Heart left ventricle (tissue), 16 donors: ENCODE measurements at regions not wholly inside any gene's neighbourhood (a gene's known extent, or its start where the extent isn't known, plus 50 kb on each side); places are given as distances from the start of the nearest gene placed in this dataset.

Source experiments
- ATAC-seq, 4 donors: fragments of 200-7000 bp; cut with Tn5 transposase; one replicate each; pipeline ENCODE4 v1.9.1; 2020 to 2022; ENCODE audit warnings: moderate library complexity in 4 of 4, mild to moderate bottlenecking in 3 of 4, moderate number of reproducible peaks in 1 of 4
- DNase-seq, 5 donors: peaks; one replicate each; pipeline ENCODE4 v3.0.0-alpha.2; 2020
- H3K27ac ChIP-seq, 12 donors: fragments of 200-600 bp; sonication (generic) in 4 of 12; one replicate each; pipeline versions ENCODE4 v1.5.0 to v1.8.0; 2016 to 2022; ENCODE audit warnings: mild to moderate bottlenecking in 2 of 12
- H3K27me3 ChIP-seq, 9 donors: fragments of 200-600 bp; sonication (generic) in 2 of 9; one replicate each; pipeline versions ENCODE4 v1.5.1 to v1.8.0; 2016 to 2022; ENCODE audit warnings: mild to moderate bottlenecking in 3 of 9
- H3K36me3 ChIP-seq, 9 donors: fragments of 200-600 bp; sonication (generic) in 2 of 9; one replicate each; pipeline versions ENCODE4 v1.5.0 to v1.8.0; 2018 to 2022; ENCODE audit warnings: mild to moderate bottlenecking in 2 of 9
- H3K4me1 ChIP-seq, 12 donors: fragments of 200-600 bp; sonication (generic) in 4 of 12; one replicate each; pipeline versions ENCODE4 v1.5.0 to v1.8.0; 2016 to 2022; ENCODE audit warnings: mild to moderate bottlenecking in 3 of 12
- H3K4me3 ChIP-seq, 12 donors: fragments of 200-600 bp; sonication (generic) in 4 of 12; one replicate each; pipeline versions ENCODE4 v1.5.0 to v1.8.0; 2017 to 2022; ENCODE audit warnings: mild to moderate bottlenecking in 9 of 12, moderate library complexity in 4 of 12
- H3K9me3 ChIP-seq, 12 donors: fragments of 200-600 bp; sonication (generic) in 4 of 12; one replicate each; pipeline versions ENCODE4 v1.5.0 to v1.8.0; 2016 to 2022; ENCODE audit warnings: mild to moderate bottlenecking in 1 of 12
- POLR2A ChIP-seq, 2 donors: fragments of 450-650 bp; IDR thresholded peaks; one replicate each; pipeline ENCODE4 v1.6.1; 2017; ENCODE audit warnings: antibody characterized with exemption in 2 of 2, mild to moderate bottlenecking in 2 of 2, moderate library complexity in 2 of 2
- WGBS, 4 donors: extraction: QIAGEN DNeasy Blood & Tissue Kit in 2 of 4; methylation state at CpG; one replicate each; pipeline versions ENCODE4 v1.1.5 to v1.1.7; 2013 to 2018; 5-methylcytosine and 5-hydroxymethylcytosine counted together
- intact Hi-C, 10 donors: fragments of 100-400 bp; cut with DNase I; formaldehyde crosslinking; loops; one replicate each; pipeline versions ENCODE4 v1.11.1 to v1.14.2; 2022
- TF ChIP-seq, protein P1 (sequence below), 12 donors: fragments of 200-600 bp; sonication (generic) in 4 of 12; IDR thresholded peaks; one replicate each; pipeline versions ENCODE4 v1.5.0 to v1.8.0; 2018 to 2022; ENCODE audit warnings: antibody characterized with exemption in 12 of 12, mild to moderate bottlenecking in 5 of 12
- donor health status: ischemic (EF 13 %, LVEDD 7.1; RV severe dilation, severe dysfunction).
- donor health status: healthy with polysubstance abuse.
- donor health status: DM: no; HTN: yes; CAD: no.
- donor health status: DM: no; HTN: no; CAD: no.
- donor health status: ischemic (EF 25% LVEDD 6.9; RV normal size, moderate dysfunction).
- donor health status: ischemic (EF 25% LVEDD 5.7; RV mildly dilated, moderate dysfunction).
- donor health status: healthy.
- donor health status: DM: yes; HTN: yes; CAD: no.
- donor health status: ischemic (EF 35%, LVEDD 5.7; RV mildly dilated, moderate dysfunction).
- donor health status: nonischemic (EF 11% LVEDD 7.7; RV severe dilation, severe dysfunction).
- donor health status: DM: yes; HTN: yes; CAD: no.
- donor health status: PGD.
- donor health status: ischemic (EF 29% LVEDD 5.4; RV normal size, mild dysfunction).
- donor health status: nonischemic (EF 23%, LVEDD 6.1; RV moderate dilation, normal function).

DNA sequence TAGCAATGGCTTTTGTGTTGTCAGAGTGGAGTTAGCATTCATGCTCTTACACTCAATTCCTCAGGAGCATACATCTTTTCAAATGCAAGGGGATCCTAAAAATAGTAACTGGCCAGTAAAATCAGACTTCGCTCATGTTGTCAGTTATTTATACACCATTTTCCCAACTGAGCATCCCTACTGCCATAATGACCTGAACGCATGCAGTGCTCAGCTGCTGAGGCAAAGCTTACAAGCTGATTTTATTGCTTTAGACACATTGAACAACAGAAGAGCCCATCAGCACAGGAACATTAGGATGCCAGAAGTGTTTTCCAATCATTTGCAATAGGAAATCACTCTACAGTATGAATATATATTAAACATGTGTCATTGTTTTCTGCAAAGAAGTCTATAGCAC is 689.7 kb upstream of the BCHE start:
- Histone ChIP-seq H3K4me1 (no peaks in the 10 kb centered on the region), H3K27me3 (no peaks in the 10 kb centered on the region), H3K27ac (no peak overlapping the region), H3K36me3 (no peaks in the 10 kb centered on the region), H3K9me3 (peaks cover 0 to 8% (median 4%) of the 10 kb centered on the region in 12 donors), H3K4me3 (no peak overlapping the region)
- 45 to 51% (median 48%) methylated on average over 2 of the region's 2 CpGs for WGBS, 4 donors
- TF ChIP-seq POLR2A (IDR thresholded peaks at IDR 0.05), result no peak
- TF ChIP-seq, protein P1, sequence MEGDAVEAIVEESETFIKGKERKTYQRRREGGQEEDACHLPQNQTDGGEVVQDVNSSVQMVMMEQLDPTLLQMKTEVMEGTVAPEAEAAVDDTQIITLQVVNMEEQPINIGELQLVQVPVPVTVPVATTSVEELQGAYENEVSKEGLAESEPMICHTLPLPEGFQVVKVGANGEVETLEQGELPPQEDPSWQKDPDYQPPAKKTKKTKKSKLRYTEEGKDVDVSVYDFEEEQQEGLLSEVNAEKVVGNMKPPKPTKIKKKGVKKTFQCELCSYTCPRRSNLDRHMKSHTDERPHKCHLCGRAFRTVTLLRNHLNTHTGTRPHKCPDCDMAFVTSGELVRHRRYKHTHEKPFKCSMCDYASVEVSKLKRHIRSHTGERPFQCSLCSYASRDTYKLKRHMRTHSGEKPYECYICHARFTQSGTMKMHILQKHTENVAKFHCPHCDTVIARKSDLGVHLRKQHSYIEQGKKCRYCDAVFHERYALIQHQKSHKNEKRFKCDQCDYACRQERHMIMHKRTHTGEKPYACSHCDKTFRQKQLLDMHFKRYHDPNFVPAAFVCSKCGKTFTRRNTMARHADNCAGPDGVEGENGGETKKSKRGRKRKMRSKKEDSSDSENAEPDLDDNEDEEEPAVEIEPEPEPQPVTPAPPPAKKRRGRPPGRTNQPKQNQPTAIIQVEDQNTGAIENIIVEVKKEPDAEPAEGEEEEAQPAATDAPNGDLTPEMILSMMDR (IDR thresholded peaks at IDR 0.05), result no peak
- DNase-seq (no peak), ATAC-seq (no peak)
- intact Hi-C loops, result no loop called here

DNA sequence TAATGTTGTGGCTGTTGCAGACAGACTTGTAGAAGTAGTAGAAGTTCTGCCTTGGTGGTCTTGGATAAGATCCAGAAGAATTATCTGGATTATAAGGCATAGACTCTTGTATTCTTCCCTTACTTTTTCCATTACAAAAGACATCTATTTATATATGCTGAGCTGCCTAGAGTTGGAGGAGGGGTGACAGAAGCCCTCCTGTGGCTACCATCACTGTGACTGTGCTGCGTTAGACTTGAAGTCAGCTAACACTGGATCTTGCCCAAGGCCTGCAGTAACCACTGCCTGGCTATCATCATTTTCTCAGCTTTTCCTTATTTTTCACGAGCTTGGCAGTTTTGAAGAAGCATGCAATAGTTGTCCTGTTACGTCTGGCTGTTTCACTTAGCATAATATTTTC is 684.8 kb upstream of the BCHE start:
- ATAC-seq (no peak), DNase-seq (no peak)
- TF ChIP-seq, protein P1 (IDR thresholded peaks at IDR 0.05), result no peak
- no peak for TF ChIP-seq POLR2A (IDR thresholded peaks at IDR 0.05)
- H3K4me3 ChIP-seq, result no peak overlapping the region
- H3K27me3 ChIP-seq, result no peaks in the 10 kb centered on the region
- H3K27ac ChIP-seq, result no peak overlapping the region
- no peaks in the 10 kb centered on the region for H3K36me3 ChIP-seq
- H3K9me3 ChIP-seq, result peaks cover 0 to 25% (median 0%) of the 10 kb centered on the region in 12 donors
- intact Hi-C loops, result no loop called here
- 61 to 73% (median 65%) methylated on average over 3 of the region's 3 CpGs for WGBS, 4 donors
- no peaks in the 10 kb centered on the region for H3K4me1 ChIP-seq

DNA sequence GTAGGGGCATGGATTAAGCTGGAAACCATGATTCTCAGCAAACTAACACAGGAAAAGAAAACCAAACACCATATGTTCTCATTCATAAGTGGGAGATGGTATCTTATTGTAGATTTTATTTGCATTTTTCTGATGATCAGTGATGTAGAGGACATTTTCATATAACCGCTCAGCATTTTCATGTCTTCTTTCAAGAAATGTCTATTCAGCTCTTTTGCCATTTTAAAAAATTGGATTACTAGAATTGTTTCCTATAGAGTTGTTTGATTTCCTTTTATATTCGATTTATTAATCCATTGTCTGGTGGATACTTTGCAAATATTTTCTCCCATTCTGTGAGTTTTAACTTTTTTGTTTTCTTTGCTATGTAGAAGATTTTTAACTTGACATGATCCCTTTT is 682.2 kb upstream of the BCHE start:
- no peaks in the 10 kb centered on the region for H3K36me3 ChIP-seq
- TF ChIP-seq, protein P1 (IDR thresholded peaks at IDR 0.05), result no peak
- no peak for TF ChIP-seq POLR2A (IDR thresholded peaks at IDR 0.05)
- intact Hi-C loops, result no loop called here
- H3K4me1 ChIP-seq, result no peaks in the 10 kb centered on the region
- H3K9me3 ChIP-seq, result peaks cover 0 to 29% (median 4%) of the 10 kb centered on the region in 12 donors
- 64 to 93% (median 80%) methylated on average over 2 of the region's 2 CpGs for WGBS, 4 donors
- no peak overlapping the region for H3K4me3 ChIP-seq
- no peak overlapping the region for H3K27ac ChIP-seq
- H3K27me3 ChIP-seq, result no peaks in the 10 kb centered on the region
- DNase-seq, result no peak
- ATAC-seq, result no peak

DNA sequence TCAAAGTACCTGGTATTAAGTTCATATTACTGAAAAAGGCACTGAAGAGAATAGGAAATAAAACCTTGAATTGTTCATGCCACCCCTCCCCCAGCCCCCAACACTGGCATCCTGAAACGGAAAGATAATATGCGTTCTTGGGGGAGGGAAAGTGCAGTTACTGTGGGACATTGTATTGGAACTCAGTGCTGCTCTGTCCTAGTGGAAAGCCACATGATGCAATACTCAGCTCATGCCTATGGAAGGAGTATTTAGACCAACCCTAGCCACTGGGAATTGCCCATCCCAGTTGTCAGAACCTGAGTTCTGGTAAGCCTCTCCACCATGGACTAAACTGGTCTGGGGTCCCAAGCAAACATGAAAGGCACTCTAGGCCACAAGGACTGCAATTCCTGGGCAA is 680.8 kb upstream of the BCHE start:
- Histone ChIP-seq H3K27ac (no peak overlapping the region), H3K9me3 (peaks cover 0 to 34% (median 6%) of the 10 kb centered on the region in 12 donors), H3K36me3 (no peaks in the 10 kb centered on the region), H3K4me1 (no peaks in the 10 kb centered on the region), H3K27me3 (no peaks in the 10 kb centered on the region), H3K4me3 (no peak overlapping the region)
- intact Hi-C loops, result no loop called here
- 70 to 89% (median 87%) methylated on average over 2 of the region's 2 CpGs for WGBS, 4 donors
- DNase-seq (no peak), ATAC-seq (no peak)
- TF ChIP-seq, protein P1 (IDR thresholded peaks at IDR 0.05), result no peak
- no peak for TF ChIP-seq POLR2A (IDR thresholded peaks at IDR 0.05)
